PC-3 (cell line): ENCODE measurements at regions not wholly inside any gene's neighbourhood (a gene's known extent, or its start where the extent isn't known, plus 50 kb on each side); places are given as distances from the start of the nearest gene placed in this dataset.

ENCODE experiments used
- ATAC-seq: fragments of 200-7000 bp; cut with Tn5 transposase; 2 replicates; pipeline ENCODE4 v1.9.1; 2020; ENCODE audit warnings: mild to moderate bottlenecking, moderate library complexity
- BruUV-seq: library from RNA; stranded (reverse); fragments of 400-500 nt; replicated peaks from 2 replicates; lab custom pipeline; 2021; lab: Mats Ljungman, UMichigan
- CTCF ChIA-PET: fragments of 300-600 bp; sonication (Branson Sonifier 250); formaldehyde crosslinking; loops from one replicate; lab custom pipeline; 2022; ENCODE audit warnings: antibody characterized with exemption; lab: Charles Lee
- POLR2A ChIA-PET: fragments of 300-600 bp; sonication (Branson Sonifier 250); formaldehyde crosslinking; loops from one replicate; lab custom pipeline; 2022; ENCODE audit warnings: antibody characterized with exemption; ENCODE audit not compliant: unreplicated experiment; lab: Charles Lee
- DNase-seq: peaks from one replicate; pipeline ENCODE4 v3.0.0-alpha.2; 2015
- H2AFZ ChIP-seq: fragments of 300-600 bp; sonication (generic); 2 replicates; pipeline ENCODE4 v1.6.0; 2016; ENCODE audit warnings: antibody characterized with exemption, low read length
- H3F3A ChIP-seq: fragments of 300-600 bp; sonication (generic); one replicate; pipeline ENCODE4 v1.6.0; 2017; ENCODE audit warnings: antibody characterized with exemption, low read length, control low read depth, mild to moderate bottlenecking; ENCODE audit not compliant: unreplicated experiment
- H3K27ac ChIP-seq: fragments of 300-600 bp; sonication (generic); 2 replicates; pipeline ENCODE4 v1.5.1; 2016; ENCODE audit warnings: mild to moderate bottlenecking, low read length
- H3K27me3 ChIP-seq: fragments of 300-600 bp; sonication (generic); 2 replicates; pipeline ENCODE4 v1.6.1; 2016; ENCODE audit warnings: low read length, mixed read lengths
- H3K36me3 ChIP-seq: fragments of 300-600 bp; sonication (generic); 2 replicates; pipeline ENCODE4 v1.6.1; 2016; ENCODE audit warnings: low read depth, mixed run types, low read length, mixed read lengths
- H3K4me1 ChIP-seq: fragments of 300-600 bp; sonication (generic); 2 replicates; pipeline ENCODE4 v1.5.1; 2016; ENCODE audit warnings: low read length; ENCODE audit not compliant: insufficient read depth
- H3K4me2 ChIP-seq: fragments of 300-600 bp; sonication (generic); 2 replicates; pipeline ENCODE4 v1.6.0; 2016; ENCODE audit warnings: low read length
- H3K4me3 ChIP-seq: fragments of 300-600 bp; sonication (generic); 2 replicates; pipeline ENCODE4 v1.5.1; 2016; ENCODE audit warnings: mild to moderate bottlenecking, low read length, mixed read lengths
- H3K79me2 ChIP-seq: fragments of 300-600 bp; sonication (generic); 2 replicates; pipeline ENCODE4 v1.6.1; 2017; ENCODE audit warnings: low read length, mixed read lengths
- H3K9ac ChIP-seq: fragments of 300-600 bp; sonication (generic); 2 replicates; pipeline ENCODE4 v1.6.0; 2016; ENCODE audit warnings: mild to moderate bottlenecking, low read length
- H3K9me2 ChIP-seq: fragments of 300-600 bp; sonication (generic); replicated peaks from 2 replicates; pipeline ENCODE4 v1.6.1; 2016; ENCODE audit warnings: mixed run types, low read length, mixed read lengths
- H3K9me3 ChIP-seq: fragments of 300-600 bp; sonication (generic); 2 replicates; pipeline ENCODE4 v1.6.1; 2016; ENCODE audit warnings: low read length, mixed read lengths
- H4K20me1 ChIP-seq: fragments of 300-600 bp; sonication (generic); 2 replicates; pipeline ENCODE4 v1.6.1; 2016; ENCODE audit warnings: low read length, mixed read lengths
- EZH2 ChIP-seq: fragments of 300-600 bp; sonication (generic); IDR thresholded peaks from one replicate; pipeline ENCODE4 v1.6.1; 2017; ENCODE audit warnings: antibody characterized with exemption, mild to moderate bottlenecking, low read length; ENCODE audit not compliant: unreplicated experiment
- EZH2phosphoT487 ChIP-seq: fragments of 300-600 bp; sonication (generic); IDR thresholded peaks from 2 replicates; pipeline ENCODE4 v1.6.1; 2018; ENCODE audit warnings: mild to moderate bottlenecking, antibody characterized with exemption, low read length, borderline replicate concordance
- intact Hi-C: fragments of 100-400 bp; cut with micrococcal nuclease; formaldehyde crosslinking; loops from 2 replicates; pipeline ENCODE4 v1.9.0; 2023
- TF ChIP-seq, protein P1 (sequence below): fragments of 300-600 bp; sonication (generic); conservative IDR thresholded peaks from 2 replicates; pipeline ENCODE4 v1.5.1; 2017; ENCODE audit warnings: antibody characterized with exemption, low read depth, mild to moderate bottlenecking, low read length

DNA sequence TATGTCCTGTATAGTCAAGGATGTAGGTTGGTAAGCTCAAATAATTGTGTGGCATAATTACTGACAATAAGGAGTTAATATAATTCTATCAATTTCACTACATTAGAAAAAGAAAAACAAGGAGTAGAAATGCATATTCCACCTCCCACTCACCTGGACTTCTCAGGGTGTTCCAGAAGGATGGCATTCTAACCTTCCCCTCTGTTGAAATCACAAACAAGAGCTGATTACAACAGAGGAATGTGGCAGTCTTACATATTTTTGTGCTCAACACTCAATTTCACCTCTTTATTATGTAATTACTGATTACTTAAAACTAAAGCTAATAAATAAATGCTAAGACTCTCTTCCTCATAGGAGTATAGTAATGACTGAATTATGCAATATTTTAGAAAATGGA lies 745.3 kb downstream of the DTWD2 start:
- ChIA-PET POLR2A (no interaction called here), CTCF (no interaction called here)
- no peak for TF ChIP-seq EZH2phosphoT487
- Histone ChIP-seq H3K36me3 (no peaks in the 10 kb centered on the region), H3K4me1 (no peaks in the 10 kb centered on the region), H3K9ac (no peak overlapping the region), H3K27me3 (no peaks in the 10 kb centered on the region), H3F3A (no peaks in the 10 kb centered on the region), H3K27ac (no peak overlapping the region), H3K9me3 (0 out of 2 replicates have a peak, but pooled peaks cover 3% of the 10 kb centered on the region), H2AFZ (no peak overlapping the region), H3K4me3 (no peak overlapping the region), H3K4me2 (no peak overlapping the region), H4K20me1 (no peaks in the 10 kb centered on the region), H3K79me2 (no peaks in the 10 kb centered on the region), H3K9me2 (no peaks in the 10 kb centered on the region)
- no peak for DNase-seq
- no peak for ATAC-seq
- intact Hi-C loops: no loop called here
- no TSS peak for BruUV-seq

- H3K4me2 ChIP-seq: no peak overlapping the region
- DNase-seq: no peak
- ChIA-PET CTCF (no interaction called here), POLR2A (no interaction called here)
- no peak overlapping the region for H3K4me3 ChIP-seq
- TF ChIP-seq, protein P1, sequence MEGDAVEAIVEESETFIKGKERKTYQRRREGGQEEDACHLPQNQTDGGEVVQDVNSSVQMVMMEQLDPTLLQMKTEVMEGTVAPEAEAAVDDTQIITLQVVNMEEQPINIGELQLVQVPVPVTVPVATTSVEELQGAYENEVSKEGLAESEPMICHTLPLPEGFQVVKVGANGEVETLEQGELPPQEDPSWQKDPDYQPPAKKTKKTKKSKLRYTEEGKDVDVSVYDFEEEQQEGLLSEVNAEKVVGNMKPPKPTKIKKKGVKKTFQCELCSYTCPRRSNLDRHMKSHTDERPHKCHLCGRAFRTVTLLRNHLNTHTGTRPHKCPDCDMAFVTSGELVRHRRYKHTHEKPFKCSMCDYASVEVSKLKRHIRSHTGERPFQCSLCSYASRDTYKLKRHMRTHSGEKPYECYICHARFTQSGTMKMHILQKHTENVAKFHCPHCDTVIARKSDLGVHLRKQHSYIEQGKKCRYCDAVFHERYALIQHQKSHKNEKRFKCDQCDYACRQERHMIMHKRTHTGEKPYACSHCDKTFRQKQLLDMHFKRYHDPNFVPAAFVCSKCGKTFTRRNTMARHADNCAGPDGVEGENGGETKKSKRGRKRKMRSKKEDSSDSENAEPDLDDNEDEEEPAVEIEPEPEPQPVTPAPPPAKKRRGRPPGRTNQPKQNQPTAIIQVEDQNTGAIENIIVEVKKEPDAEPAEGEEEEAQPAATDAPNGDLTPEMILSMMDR: no peak
- TF ChIP-seq EZH2: no peak
- no peak for TF ChIP-seq EZH2phosphoT487
- H3K4me1 ChIP-seq: no peaks in the 10 kb centered on the region
- no peaks in the 10 kb centered on the region for H3K36me3 ChIP-seq
- no peaks in the 10 kb centered on the region for H4K20me1 ChIP-seq
- intact Hi-C loops: no loop called here
- 0 out of 2 replicates have a peak, but pooled peaks cover 3% of the 10 kb centered on the region for H3K9me3 ChIP-seq
- H3K27ac ChIP-seq: no peak overlapping the region
- ATAC-seq: no peak
- no peaks in the 10 kb centered on the region for H3K27me3 ChIP-seq
- H3K79me2 ChIP-seq: no peaks in the 10 kb centered on the region
- BruUV-seq: no TSS peak
- no peak overlapping the region for H3K9ac ChIP-seq
- H3F3A ChIP-seq: no peaks in the 10 kb centered on the region
- no peak overlapping the region for H2AFZ ChIP-seq
- no peaks in the 10 kb centered on the region for H3K9me2 ChIP-seq
Measured at GRCh38 chr5:118236108-118236849, 752.1 kb downstream of the DTWD2 start.

DNA sequence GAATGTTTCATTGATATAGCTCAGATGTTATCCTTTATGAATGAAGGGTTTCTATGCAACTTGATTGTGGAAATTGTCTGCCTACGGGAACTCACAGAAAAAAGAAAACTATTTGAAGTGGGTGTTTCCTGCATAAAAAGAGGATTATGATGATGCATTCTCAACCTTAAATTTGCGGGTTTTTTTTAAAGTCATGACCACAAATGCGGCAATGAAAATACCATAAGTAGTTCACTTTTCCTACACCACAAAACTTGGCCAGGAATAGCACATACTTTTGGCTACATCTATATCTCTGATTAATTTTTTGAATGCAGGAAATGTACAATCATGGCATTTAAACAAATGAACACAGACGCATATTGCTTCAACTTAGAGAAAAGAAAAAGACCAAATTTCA lies 754.7 kb downstream of the DTWD2 start:
- ATAC-seq: no peak
- Histone ChIP-seq H4K20me1 (no peaks in the 10 kb centered on the region), H3K9me2 (no peaks in the 10 kb centered on the region), H3K9ac (no peak overlapping the region), H3K4me1 (no peaks in the 10 kb centered on the region), H3K4me2 (no peak overlapping the region), H3K27me3 (no peaks in the 10 kb centered on the region), H3K27ac (no peak overlapping the region), H2AFZ (no peak overlapping the region), H3K36me3 (no peaks in the 10 kb centered on the region), H3F3A (no peaks in the 10 kb centered on the region), H3K79me2 (no peaks in the 10 kb centered on the region), H3K4me3 (no peak overlapping the region), H3K9me3 (no peaks in the 10 kb centered on the region)
- TF ChIP-seq EZH2 (no peak), EZH2phosphoT487 (no peak)
- TF ChIP-seq, protein P1: no peak
- POLR2A ChIA-PET: no interaction called here
- CTCF ChIA-PET: no interaction called here
- no peak for DNase-seq
- BruUV-seq: no TSS peak
- intact Hi-C loops: no loop called here
